Activated naive CD4-positive, alpha-beta T cell treated with anti-CD3 and anti-CD28 coated beads, Interleukin-2, amount 50 U/mL, for 24 hours (primary cell): ENCODE measurements at regions not wholly inside any gene's neighbourhood (a gene's known extent, or its start where the extent isn't known, plus 50 kb on each side); places are given as distances from the start of the nearest gene placed in this dataset.

Experiments used
- H3K27ac Mint-ChIP-seq: one replicate; pipeline ENCODE4 v1.8.0; 2021; ENCODE audit warnings: mild to moderate bottlenecking, mixed read lengths
- H3K27me3 Mint-ChIP-seq: one replicate; pipeline ENCODE4 v1.8.0; 2021; ENCODE audit warnings: mixed read lengths
- H3K36me3 Mint-ChIP-seq: one replicate; pipeline ENCODE4 v1.8.0; 2021; ENCODE audit warnings: mixed read lengths
- H3K4me1 Mint-ChIP-seq: one replicate; pipeline ENCODE4 v1.8.0; 2021; ENCODE audit warnings: mixed read lengths
- H3K4me3 Mint-ChIP-seq: one replicate; pipeline ENCODE4 v1.8.0; 2021; ENCODE audit warnings: mild to moderate bottlenecking, mixed read lengths
- H3K9me3 Mint-ChIP-seq: one replicate; pipeline ENCODE4 v1.8.0; 2021; ENCODE audit warnings: mixed read lengths

GRCh38 chr18:67654101-67654500 is 137.6 kb upstream of the DSEL start:
- Mint-ChIP-seq H3K4me1 (no peaks in the 10 kb centered on the region), H3K4me3 (no peak overlapping the region), H3K36me3 (no peaks in the 10 kb centered on the region)

GRCh38 chr18:67652288-67652687 is 135.8 kb upstream of the DSEL start:
- H3K27me3 Mint-ChIP-seq, result no peaks in the 10 kb centered on the region
- no peaks in the 10 kb centered on the region for H3K9me3 Mint-ChIP-seq
- no peaks in the 10 kb centered on the region for H3K4me1 Mint-ChIP-seq
- no peak overlapping the region for H3K4me3 Mint-ChIP-seq
- no peak overlapping the region for H3K27ac Mint-ChIP-seq
- H3K36me3 Mint-ChIP-seq, result no peaks in the 10 kb centered on the region

More at GRCh38 chr18:67654101-67654500, 137.6 kb upstream of the DSEL start:
- no peaks in the 10 kb centered on the region for H3K9me3 Mint-ChIP-seq
- H3K27ac Mint-ChIP-seq, result no peak overlapping the region
- no peaks in the 10 kb centered on the region for H3K27me3 Mint-ChIP-seq

GRCh38 chr18:67651438-67651837 is 134.9 kb upstream of the DSEL start:
- Mint-ChIP-seq H3K27ac (no peak overlapping the region), H3K36me3 (no peaks in the 10 kb centered on the region), H3K9me3 (no peaks in the 10 kb centered on the region)

GRCh38 chr18:67650686-67651385 is 134.3 kb upstream of the DSEL start:
- Mint-ChIP-seq H3K9me3 (no peaks in the 10 kb centered on the region), H3K27ac (no peak overlapping the region), H3K27me3 (no peaks in the 10 kb centered on the region), H3K4me1 (no peaks in the 10 kb centered on the region), H3K4me3 (no peak overlapping the region), H3K36me3 (no peaks in the 10 kb centered on the region)

More at GRCh38 chr18:67651438-67651837, 134.9 kb upstream of the DSEL start:
- no peak overlapping the region for H3K4me3 Mint-ChIP-seq
- no peaks in the 10 kb centered on the region for H3K4me1 Mint-ChIP-seq
- no peaks in the 10 kb centered on the region for H3K27me3 Mint-ChIP-seq

GRCh38 chr18:67646890-67647289 is 130.4 kb upstream of the DSEL start:
- Mint-ChIP-seq H3K27ac (no peak overlapping the region), H3K4me3 (no peak overlapping the region), H3K9me3 (no peaks in the 10 kb centered on the region), H3K4me1 (no peaks in the 10 kb centered on the region), H3K36me3 (no peaks in the 10 kb centered on the region), H3K27me3 (no peaks in the 10 kb centered on the region)

- Mint-ChIP-seq H3K4me1 (no peaks in the 10 kb centered on the region), H3K27ac (no peak overlapping the region), H3K27me3 (no peaks in the 10 kb centered on the region), H3K9me3 (no peaks in the 10 kb centered on the region), H3K36me3 (no peaks in the 10 kb centered on the region), H3K4me3 (no peak overlapping the region)
Measured at GRCh38 chr18:67644226-67644625, 127.7 kb upstream of the DSEL start.

GRCh38 chr18:67639872-67640271 is 123.4 kb upstream of the DSEL start:
- Mint-ChIP-seq H3K36me3 (no peaks in the 10 kb centered on the region), H3K9me3 (no peaks in the 10 kb centered on the region), H3K27ac (no peak overlapping the region), H3K27me3 (no peaks in the 10 kb centered on the region), H3K4me1 (no peaks in the 10 kb centered on the region), H3K4me3 (no peak overlapping the region)

GRCh38 chr18:67636597-67637385 is 120.3 kb upstream of the DSEL start:
- H3K9me3 Mint-ChIP-seq, result no peaks in the 10 kb centered on the region
- H3K27me3 Mint-ChIP-seq, result no peaks in the 10 kb centered on the region
- no peak overlapping the region for H3K4me3 Mint-ChIP-seq
- H3K27ac Mint-ChIP-seq, result no peak overlapping the region
- no peaks in the 10 kb centered on the region for H3K4me1 Mint-ChIP-seq
- no peaks in the 10 kb centered on the region for H3K36me3 Mint-ChIP-seq

GRCh38 chr18:67634631-67635338 is 118.3 kb upstream of the DSEL start:
- H3K4me1 Mint-ChIP-seq, result no peaks in the 10 kb centered on the region
- no peaks in the 10 kb centered on the region for H3K36me3 Mint-ChIP-seq
- no peak overlapping the region for H3K4me3 Mint-ChIP-seq
- H3K27me3 Mint-ChIP-seq, result no peaks in the 10 kb centered on the region
- no peaks in the 10 kb centered on the region for H3K9me3 Mint-ChIP-seq
- H3K27ac Mint-ChIP-seq, result no peak overlapping the region

GRCh38 chr18:67633939-67634338 is 117.4 kb upstream of the DSEL start:
- no peaks in the 10 kb centered on the region for H3K4me1 Mint-ChIP-seq
- no peaks in the 10 kb centered on the region for H3K9me3 Mint-ChIP-seq
- no peak overlapping the region for H3K4me3 Mint-ChIP-seq
- H3K36me3 Mint-ChIP-seq, result no peaks in the 10 kb centered on the region
- no peak overlapping the region for H3K27ac Mint-ChIP-seq
- H3K27me3 Mint-ChIP-seq, result no peaks in the 10 kb centered on the region

- Mint-ChIP-seq H3K4me1 (no peaks in the 10 kb centered on the region), H3K9me3 (no peaks in the 10 kb centered on the region), H3K27ac (no peak overlapping the region), H3K36me3 (no peaks in the 10 kb centered on the region), H3K4me3 (no peak overlapping the region), H3K27me3 (no peaks in the 10 kb centered on the region)
Measured at GRCh38 chr18:67621906-67622305, 105.4 kb upstream of the DSEL start.

- Mint-ChIP-seq H3K27me3 (no peaks in the 10 kb centered on the region), H3K27ac (no peak overlapping the region), H3K4me3 (no peak overlapping the region), H3K4me1 (no peaks in the 10 kb centered on the region), H3K36me3 (no peaks in the 10 kb centered on the region), H3K9me3 (no peaks in the 10 kb centered on the region)
Measured at GRCh38 chr18:67621049-67621713, 104.7 kb upstream of the DSEL start.

GRCh38 chr18:67618061-67618460 is 101.5 kb upstream of the DSEL start:
- Mint-ChIP-seq H3K4me3 (no peak overlapping the region), H3K9me3 (no peaks in the 10 kb centered on the region), H3K27me3 (no peaks in the 10 kb centered on the region), H3K4me1 (no peaks in the 10 kb centered on the region), H3K27ac (no peak overlapping the region), H3K36me3 (no peaks in the 10 kb centered on the region)

GRCh38 chr18:67615876-67616275 is 99.4 kb upstream of the DSEL start:
- Mint-ChIP-seq H3K36me3 (no peaks in the 10 kb centered on the region), H3K27ac (no peak overlapping the region), H3K4me1 (no peaks in the 10 kb centered on the region), H3K27me3 (no peaks in the 10 kb centered on the region), H3K4me3 (no peak overlapping the region), H3K9me3 (no peaks in the 10 kb centered on the region)

GRCh38 chr18:67613731-67614130 is 97.2 kb upstream of the DSEL start:
- Mint-ChIP-seq H3K4me3 (no peak overlapping the region), H3K36me3 (no peaks in the 10 kb centered on the region), H3K27ac (no peak overlapping the region), H3K9me3 (no peaks in the 10 kb centered on the region), H3K4me1 (no peaks in the 10 kb centered on the region), H3K27me3 (peaks cover 1% of the 10 kb centered on the region)
